AG04450 (cell line): ENCODE measurements at regions not wholly inside any gene's neighbourhood (a gene's known extent, or its start where the extent isn't known, plus 50 kb on each side); places are given as distances from the start of the nearest gene placed in this dataset.

Source experiments
- CTCF ChIA-PET: fragments of 300-600, 350-600 bp; formaldehyde crosslinking; extraction: SDS; loops from one replicate; lab custom pipeline; 2022; ENCODE audit warnings: antibody characterized with exemption, inconsistent platforms; lab: Charles Lee
- POLR2A ChIA-PET: fragments of 350-600 bp; formaldehyde crosslinking; extraction: SDS; loops from one replicate; lab custom pipeline; 2021; ENCODE audit warnings: antibody characterized with exemption, inconsistent platforms; lab: Yijun Ruan, JAX
- DNase-seq: peaks from one replicate; pipeline ENCODE4 v3.0.0-alpha.2; 2011; ENCODE audit warnings: low read depth, low spot score
- H3K27ac ChIP-seq: one replicate; pipeline ENCODE4 v1.5.1; 2012; ENCODE audit warnings: low read depth, low read length, control low read depth
- H3K27me3 ChIP-seq: one replicate; pipeline ENCODE4 v1.6.0; 2012; ENCODE audit warnings: low read length; ENCODE audit not compliant: control insufficient read depth, insufficient read depth
- H3K4me3 ChIP-seq: 2 replicates; pipeline ENCODE4 v1.5.1; 2011; ENCODE audit warnings: mild to moderate bottlenecking, low read depth, low read length, control low read depth
- H3K9me3 ChIP-seq: 2 replicates; pipeline ENCODE4 v1.5.1; 2012; ENCODE audit warnings: low read length; ENCODE audit not compliant: control insufficient read depth, insufficient read depth
- TF ChIP-seq, protein P1 (sequence below): IDR thresholded peaks from 2 replicates; pipeline ENCODE4 v1.5.1; 2011; ENCODE audit warnings: low read depth, low read length, control low read depth, inconsistent platforms

DNA sequence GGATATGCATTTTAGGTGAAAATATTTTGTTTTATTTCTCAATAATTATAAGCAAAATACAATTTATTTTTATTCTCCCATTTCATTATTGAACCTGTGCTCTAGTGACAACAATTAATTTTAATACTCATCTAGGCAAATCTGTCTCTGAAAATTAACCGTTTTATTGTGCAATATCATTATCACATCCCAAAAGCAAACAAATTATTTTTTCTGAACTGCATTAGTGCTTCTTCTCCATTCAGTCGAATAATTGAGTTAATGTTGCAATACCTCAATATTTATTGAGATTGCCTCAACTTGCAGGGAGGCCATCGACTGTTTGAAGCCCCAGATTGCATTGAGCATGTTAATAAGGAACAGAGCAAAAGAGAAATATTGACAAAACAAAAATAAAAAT, 303.2 kb upstream of the LRFN5 start:
- Histone ChIP-seq H3K4me3 (no peak overlapping the region), H3K27ac (no peak overlapping the region), H3K9me3 (no peaks in the 10 kb centered on the region; the same call in 1 of the 2 replicates), H3K27me3 (no peaks in the 10 kb centered on the region)
- TF ChIP-seq, protein P1, sequence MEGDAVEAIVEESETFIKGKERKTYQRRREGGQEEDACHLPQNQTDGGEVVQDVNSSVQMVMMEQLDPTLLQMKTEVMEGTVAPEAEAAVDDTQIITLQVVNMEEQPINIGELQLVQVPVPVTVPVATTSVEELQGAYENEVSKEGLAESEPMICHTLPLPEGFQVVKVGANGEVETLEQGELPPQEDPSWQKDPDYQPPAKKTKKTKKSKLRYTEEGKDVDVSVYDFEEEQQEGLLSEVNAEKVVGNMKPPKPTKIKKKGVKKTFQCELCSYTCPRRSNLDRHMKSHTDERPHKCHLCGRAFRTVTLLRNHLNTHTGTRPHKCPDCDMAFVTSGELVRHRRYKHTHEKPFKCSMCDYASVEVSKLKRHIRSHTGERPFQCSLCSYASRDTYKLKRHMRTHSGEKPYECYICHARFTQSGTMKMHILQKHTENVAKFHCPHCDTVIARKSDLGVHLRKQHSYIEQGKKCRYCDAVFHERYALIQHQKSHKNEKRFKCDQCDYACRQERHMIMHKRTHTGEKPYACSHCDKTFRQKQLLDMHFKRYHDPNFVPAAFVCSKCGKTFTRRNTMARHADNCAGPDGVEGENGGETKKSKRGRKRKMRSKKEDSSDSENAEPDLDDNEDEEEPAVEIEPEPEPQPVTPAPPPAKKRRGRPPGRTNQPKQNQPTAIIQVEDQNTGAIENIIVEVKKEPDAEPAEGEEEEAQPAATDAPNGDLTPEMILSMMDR = no peak
- ChIA-PET POLR2A (no interaction called here), CTCF (no interaction called here)
- no peak for DNase-seq

DNA sequence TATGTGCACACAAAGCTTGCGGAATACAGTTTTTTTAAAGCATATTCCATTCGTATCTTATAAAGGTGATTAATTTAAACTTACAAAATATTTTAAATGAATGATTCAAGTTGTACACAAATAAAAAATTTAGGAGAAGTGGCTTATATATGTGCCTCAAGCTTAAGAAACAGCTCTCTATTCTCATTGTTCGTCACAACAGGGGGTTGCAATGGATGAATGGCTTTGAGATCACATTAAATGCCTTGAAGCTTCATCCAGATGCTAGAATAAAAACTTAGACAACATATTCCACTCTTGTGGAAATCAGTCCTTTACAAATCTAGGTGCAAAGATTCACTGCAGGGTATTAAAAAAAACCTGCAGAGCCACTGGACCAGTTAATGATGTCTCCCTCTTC, 303.9 kb upstream of the LRFN5 start:
- Histone ChIP-seq H3K27ac (no peak overlapping the region), H3K4me3 (no peak overlapping the region), H3K9me3 (no peaks in the 10 kb centered on the region; the same call in 1 of the 2 replicates), H3K27me3 (no peaks in the 10 kb centered on the region)
- CTCF ChIA-PET = no interaction called here
- POLR2A ChIA-PET = no interaction called here
- TF ChIP-seq, protein P1 = no peak
- DNase-seq = no peak

DNA sequence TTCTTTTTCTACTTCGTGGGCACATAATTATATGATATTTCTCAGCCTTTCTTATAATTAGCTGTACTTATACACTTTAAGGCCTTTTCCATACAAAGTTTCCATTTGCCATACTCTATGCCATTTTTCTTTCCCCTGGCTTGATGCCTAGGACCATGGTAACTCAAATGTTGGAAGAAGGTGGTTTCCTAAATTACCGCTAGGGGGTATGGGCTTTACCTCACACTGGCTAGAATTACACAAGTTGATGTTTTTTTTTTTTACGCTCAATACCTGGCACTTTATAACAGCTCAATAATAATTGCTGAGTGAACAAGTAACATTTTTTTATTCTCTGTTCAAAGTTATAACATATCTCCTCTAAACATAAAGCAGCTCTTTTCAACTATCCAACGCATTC, 306.8 kb upstream of the LRFN5 start:
- Histone ChIP-seq H3K27me3 (no peaks in the 10 kb centered on the region), H3K9me3 (no peaks in the 10 kb centered on the region), H3K27ac (no peak overlapping the region), H3K4me3 (no peak overlapping the region)
- DNase-seq = no peak
- TF ChIP-seq, protein P1 = no peak
- ChIA-PET CTCF (no interaction called here), POLR2A (no interaction called here)

DNA sequence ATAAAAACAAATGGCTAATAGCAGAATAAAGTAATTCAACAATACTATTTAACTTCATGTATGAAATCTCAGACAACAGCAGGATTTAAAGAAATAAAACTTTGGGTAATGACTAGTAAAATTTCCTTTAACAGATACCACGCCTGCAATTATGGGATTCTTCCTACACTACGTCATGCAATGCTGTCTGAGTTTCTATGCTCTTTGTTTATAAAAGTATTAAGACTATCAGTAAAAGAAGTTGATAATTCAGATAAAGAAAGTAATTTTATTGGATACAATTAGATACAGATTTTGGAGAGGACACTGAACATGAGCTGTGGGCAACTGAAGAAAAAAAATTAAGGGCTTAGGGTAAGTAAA, 308.4 kb upstream of the LRFN5 start:
- ChIA-PET CTCF (no interaction called here), POLR2A (no interaction called here)
- Histone ChIP-seq H3K9me3 (no peaks in the 10 kb centered on the region), H3K27me3 (no peaks in the 10 kb centered on the region), H3K4me3 (no peak overlapping the region), H3K27ac (no peak overlapping the region)
- no peak for DNase-seq
- TF ChIP-seq, protein P1 = no peak

DNA sequence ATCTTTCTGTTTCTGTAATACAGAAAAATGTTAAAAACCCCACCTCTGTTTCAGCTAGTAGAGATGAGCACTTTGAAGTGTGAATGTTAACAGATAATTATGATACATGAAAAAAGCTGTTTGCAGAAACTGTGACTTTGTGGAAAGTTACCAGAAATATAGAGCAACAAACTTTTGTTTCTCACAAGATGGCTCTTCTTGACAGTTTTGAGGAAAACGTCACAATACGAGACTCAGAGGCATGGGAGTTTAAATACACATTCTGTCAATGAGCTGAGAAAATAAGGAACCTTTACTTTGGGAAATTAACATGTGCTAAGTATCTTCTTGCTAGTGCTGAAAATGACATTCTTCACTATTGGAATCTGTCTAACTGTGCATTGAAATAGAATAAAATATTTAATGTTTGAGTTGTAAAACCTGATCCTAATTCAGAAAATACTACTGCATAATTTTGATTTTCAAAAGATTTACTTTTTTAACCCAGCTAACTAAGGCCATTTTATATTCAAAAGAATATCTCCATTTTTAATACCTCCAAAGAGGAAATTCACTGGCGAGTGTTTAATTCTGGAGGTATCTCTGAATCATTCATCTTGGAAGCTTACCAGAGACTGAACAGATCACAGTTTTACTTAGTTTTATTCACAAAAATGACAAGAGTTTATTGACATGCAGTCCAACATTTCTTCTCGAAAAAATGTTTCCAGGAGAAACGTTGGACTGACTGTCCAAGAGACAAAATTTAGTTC, 308.9 kb upstream of the LRFN5 start:
- CTCF ChIA-PET = no interaction called here
- no peaks in the 10 kb centered on the region for H3K9me3 ChIP-seq
- no peak overlapping the region for H3K4me3 ChIP-seq
- no peak overlapping the region for H3K27ac ChIP-seq
- TF ChIP-seq, protein P1 = no peak
- no peaks in the 10 kb centered on the region for H3K27me3 ChIP-seq
- POLR2A ChIA-PET = no interaction called here
- DNase-seq = no peak
